Glutamatergic neuron (in vitro differentiated cells): ENCODE measurements at regions not wholly inside any gene's neighbourhood (a gene's known extent, or its start where the extent isn't known, plus 50 kb on each side); places are given as distances from the start of the nearest gene placed in this dataset.
"Not testable (repeated sequence)": the region's sequence is repeated elsewhere in the genome, so short reads cannot be mapped to it uniquely, and the experiment has no call there.

Experiments used
- DNase-seq: peaks from one replicate; pipeline ENCODE4 v3.0.0; 2022
- H3K27ac Mint-ChIP-seq: one replicate; pipeline ENCODE4 v1.8.0; 2020; ENCODE audit warnings: mild to moderate bottlenecking, mixed read lengths, inconsistent platforms; ENCODE audit not compliant: unreplicated experiment
- H3K27me3 Mint-ChIP-seq: one replicate; pipeline ENCODE4 v1.8.0; 2020; ENCODE audit warnings: mild to moderate bottlenecking, moderate library complexity, mixed read lengths, inconsistent platforms; ENCODE audit not compliant: unreplicated experiment
- H3K36me3 Mint-ChIP-seq: one replicate; pipeline ENCODE4 v1.8.0; 2020; ENCODE audit warnings: mild to moderate bottlenecking, mixed read lengths, inconsistent platforms; ENCODE audit not compliant: unreplicated experiment
- H3K4me1 Mint-ChIP-seq: one replicate; pipeline ENCODE4 v1.8.0; 2020; ENCODE audit warnings: mild to moderate bottlenecking, low read depth, mixed read lengths, inconsistent platforms; ENCODE audit not compliant: unreplicated experiment
- H3K4me3 Mint-ChIP-seq: one replicate; pipeline ENCODE4 v1.8.0; 2020; ENCODE audit warnings: mild to moderate bottlenecking, mixed read lengths, inconsistent platforms; ENCODE audit not compliant: unreplicated experiment
- H3K9me3 Mint-ChIP-seq: one replicate; pipeline ENCODE4 v1.8.0; 2020; ENCODE audit warnings: mild to moderate bottlenecking, moderate library complexity, mixed read lengths, inconsistent platforms; ENCODE audit not compliant: unreplicated experiment
- CTCF ChIP-seq: fragments of 200-600 bp; sonication (generic); IDR thresholded peaks from one replicate; pipeline ENCODE4 v1.5.0; 2021; ENCODE audit not compliant: partially characterized antibody, unreplicated experiment

GRCh38 chr5:106258591-106259125 lies 1412.1 kb downstream of the EFNA5 start:
- no peaks in the 10 kb centered on the region for H3K4me1 Mint-ChIP-seq
- H3K4me3 Mint-ChIP-seq = no peak overlapping the region
- no peak overlapping the region for H3K27ac Mint-ChIP-seq
- no peaks in the 10 kb centered on the region for H3K36me3 Mint-ChIP-seq
- H3K27me3 Mint-ChIP-seq = no peaks in the 10 kb centered on the region
- H3K9me3 Mint-ChIP-seq = peaks cover 2% of the 10 kb centered on the region
- no peak for TF ChIP-seq CTCF
- DNase-seq = no peak

- Mint-ChIP-seq H3K9me3 (peaks cover 2% of the 10 kb centered on the region), H3K36me3 (no peaks in the 10 kb centered on the region), H3K27ac (no peak overlapping the region), H3K4me1 (no peaks in the 10 kb centered on the region), H3K4me3 (no peak overlapping the region), H3K27me3 (no peaks in the 10 kb centered on the region)
- no peak for DNase-seq
- TF ChIP-seq CTCF = no peak
These were observed 1416.0 kb downstream of the EFNA5 start for GRCh38 chr5:106254784-106255183.

DNA sequence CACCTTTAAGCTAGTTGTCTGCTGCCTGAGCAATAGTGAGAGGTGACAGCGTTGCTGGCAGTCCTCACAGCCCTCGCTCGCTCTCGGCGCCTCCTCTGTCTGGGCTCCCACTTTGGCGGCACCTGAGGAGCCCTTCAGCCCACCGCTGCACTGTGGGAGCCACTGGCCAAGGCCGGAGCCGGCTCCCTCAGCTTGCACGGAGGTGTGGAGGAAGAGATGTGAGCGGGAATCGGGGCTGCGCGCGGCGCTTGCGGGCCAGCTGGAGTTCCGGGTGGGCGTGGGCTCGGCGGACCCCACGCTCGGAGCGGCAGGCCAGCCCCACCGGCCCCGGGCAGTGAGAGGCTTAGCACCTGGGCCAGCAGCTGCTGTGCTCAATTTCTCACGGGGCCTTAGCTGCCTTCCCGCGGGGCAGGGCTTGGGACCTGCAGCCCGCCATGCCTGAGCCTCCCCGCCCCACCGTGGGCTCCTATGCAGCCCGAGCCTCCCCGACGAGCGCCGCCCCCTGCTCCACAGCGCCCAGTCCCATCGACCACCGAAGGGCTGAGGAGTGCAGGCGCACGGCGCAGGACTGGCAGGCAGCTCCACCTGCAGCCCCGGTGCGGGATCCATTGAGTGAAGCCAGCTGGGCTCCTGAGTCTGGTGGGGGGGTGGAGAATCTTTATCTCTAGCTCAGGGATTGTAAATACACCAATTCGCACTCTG lies 1424.5 kb downstream of the EFNA5 start:
- not testable (repeated sequence) for H3K27ac Mint-ChIP-seq, DNase-seq, H3K36me3 Mint-ChIP-seq, H3K4me3 Mint-ChIP-seq, H3K9me3 Mint-ChIP-seq, H3K4me1 Mint-ChIP-seq, H3K27me3 Mint-ChIP-seq

DNA sequence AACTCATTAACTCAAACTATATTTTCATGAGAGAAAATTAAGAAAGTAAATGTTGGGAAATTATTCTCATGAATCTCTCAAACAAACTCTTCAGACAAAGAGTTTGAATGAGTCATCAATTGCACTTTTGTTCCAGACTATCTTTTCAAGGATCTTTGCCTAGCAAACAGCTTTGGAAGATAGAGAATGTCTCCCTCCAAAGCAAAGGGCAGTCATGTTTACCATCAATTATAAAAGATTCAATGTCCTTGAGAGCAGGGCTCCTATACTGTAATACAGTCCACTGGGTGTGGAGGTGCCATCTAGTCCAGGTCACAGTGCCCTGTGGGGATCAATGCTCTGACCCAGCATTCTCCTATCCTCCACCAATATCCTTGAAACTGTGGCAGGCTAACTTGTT lies 1429.3 kb downstream of the EFNA5 start:
- H3K9me3 Mint-ChIP-seq = no peaks in the 10 kb centered on the region
- H3K4me1 Mint-ChIP-seq = no peaks in the 10 kb centered on the region
- DNase-seq = no peak
- H3K36me3 Mint-ChIP-seq = no peaks in the 10 kb centered on the region
- no peaks in the 10 kb centered on the region for H3K27me3 Mint-ChIP-seq
- H3K27ac Mint-ChIP-seq = no peak overlapping the region
- no peak for TF ChIP-seq CTCF
- H3K4me3 Mint-ChIP-seq = no peak overlapping the region

DNA sequence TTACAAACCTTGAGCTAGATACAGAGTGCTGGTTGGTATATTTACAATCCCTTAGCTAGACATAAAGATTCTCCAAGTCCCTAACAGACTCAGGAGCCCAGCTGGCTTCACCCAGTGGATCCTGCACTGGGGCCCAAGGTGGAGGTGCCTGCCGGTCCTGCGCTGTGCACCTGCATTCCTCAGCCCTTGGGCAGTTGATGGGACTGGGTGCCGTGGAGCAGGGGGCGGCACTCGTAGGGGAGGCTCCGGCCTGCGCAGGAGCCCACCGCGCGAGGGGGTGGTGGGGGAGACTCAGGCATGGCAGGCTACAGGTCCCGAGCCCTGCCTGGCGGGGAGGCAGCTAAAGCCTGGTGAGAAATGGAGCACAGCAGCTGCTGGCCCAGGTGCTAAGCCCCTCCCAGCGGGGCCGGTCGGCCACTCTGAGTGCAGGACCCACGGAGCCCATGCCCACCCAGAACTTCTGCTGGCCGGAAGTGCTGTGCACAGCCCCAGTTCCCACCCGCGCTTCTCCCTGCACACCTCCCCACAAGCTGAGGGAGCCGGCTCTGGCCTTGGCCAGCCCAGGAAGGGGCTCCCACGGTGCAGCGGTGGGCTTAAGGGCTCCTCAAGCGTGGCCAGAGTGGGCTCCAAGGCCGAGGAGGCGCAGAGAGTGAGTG lies 1464.7 kb downstream of the EFNA5 start:
- DNase-seq = no peak
- Mint-ChIP-seq H3K36me3 (no peaks in the 10 kb centered on the region), H3K4me3 (no peak overlapping the region), H3K9me3 (no peaks in the 10 kb centered on the region), H3K27me3 (no peaks in the 10 kb centered on the region), H3K27ac (no peak overlapping the region), H3K4me1 (no peaks in the 10 kb centered on the region)
- no peak for TF ChIP-seq CTCF
